GM18951 (cell line): ENCODE measurements at regions not wholly inside any gene's neighbourhood (a gene's known extent, or its start where the extent isn't known, plus 50 kb on each side); places are given as distances from the start of the nearest gene placed in this dataset.
"Not testable (repeated sequence)": the region's sequence is repeated elsewhere in the genome, so short reads cannot be mapped to it uniquely, and the experiment has no call there.

Source experiments
- POLR2A ChIP-seq: IDR thresholded peaks from 4 replicates; pipeline ENCODE4 v1.6.1; 2011; ENCODE audit warnings: mild to moderate bottlenecking; ENCODE audit not compliant: insufficient read length, insufficient read depth; ENCODE audit errors: extremely low read depth
- in situ Hi-C: fragments of 300-500 bp; cut with MboI; formaldehyde crosslinking; loops from one replicate; pipeline ENCODE4 v1.12.0; 2022; ENCODE audit warnings: low sequenced_read_pairs, mixed read lengths, inconsistent platforms; ENCODE audit not compliant: unreplicated experiment

DNA sequence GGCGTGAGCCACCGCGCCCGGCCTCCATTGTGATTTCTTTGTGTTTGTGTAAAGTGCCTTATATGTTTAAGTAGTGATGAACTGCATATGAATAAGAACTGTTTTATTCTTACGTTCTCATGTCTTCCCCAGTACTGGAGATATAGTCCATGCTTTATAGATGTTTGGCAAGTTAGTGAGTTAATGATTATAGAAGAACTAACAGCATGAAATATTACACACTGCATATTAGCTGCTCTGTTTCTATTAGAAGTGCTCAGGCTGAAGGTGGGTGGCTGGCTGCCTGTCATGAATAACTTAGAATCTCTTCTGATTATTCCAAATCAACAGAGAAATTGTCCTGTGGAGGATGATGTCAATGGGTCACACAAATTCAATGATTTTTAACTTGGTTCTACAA lies 709.4 kb downstream of the GALC start:
- in situ Hi-C loops, result no loop called here
- no peak for TF ChIP-seq POLR2A

DNA sequence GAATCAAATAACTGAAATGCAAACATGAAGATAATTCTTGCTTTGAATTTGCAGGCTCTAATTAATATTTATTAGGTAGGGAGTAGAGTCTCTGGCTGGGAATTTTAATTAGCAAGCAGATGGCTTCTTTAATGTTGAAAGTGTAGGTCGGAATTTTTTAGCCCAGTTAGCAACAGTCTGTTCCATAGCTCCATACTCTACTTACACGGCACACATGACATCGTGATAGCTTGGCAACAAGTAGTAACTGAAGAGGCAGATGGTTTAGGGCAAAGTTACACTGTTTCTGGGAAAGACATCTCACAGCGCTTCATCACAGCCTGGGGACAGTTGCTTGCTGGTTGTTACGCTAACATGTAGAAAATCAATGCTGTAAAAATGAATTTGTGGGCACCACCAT lies 710.7 kb downstream of the GALC start:
- no peak for TF ChIP-seq POLR2A
- in situ Hi-C loops, result no loop called here

DNA sequence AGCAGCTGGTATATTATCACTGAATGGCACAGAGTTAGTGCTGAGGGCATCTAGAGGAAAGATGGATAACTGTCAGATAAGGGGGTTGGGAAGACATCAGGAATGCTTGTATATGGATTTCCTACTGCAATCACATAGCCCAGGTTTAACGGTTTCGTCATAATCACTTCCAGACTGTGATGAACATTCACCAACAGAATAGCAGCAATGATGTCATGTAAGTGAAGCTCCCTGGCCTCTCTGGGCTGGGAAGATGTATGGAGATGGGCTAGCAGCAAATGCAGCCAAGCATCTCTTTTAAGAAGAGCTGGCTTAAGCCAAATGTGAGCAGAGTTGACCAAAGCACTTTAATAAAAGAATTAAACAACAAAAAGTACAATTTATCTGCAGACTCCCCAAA lies 714.6 kb downstream of the GALC start:
- in situ Hi-C loops, result no loop called here
- no peak for TF ChIP-seq POLR2A

GRCh38 chr14:87271331-87271730 lies 721.7 kb downstream of the GALC start:
- in situ Hi-C loops, result no loop called here

GRCh38 chr14:87268997-87269396 lies 724.0 kb downstream of the GALC start:
- no peak for TF ChIP-seq POLR2A
- in situ Hi-C loops, result no loop called here

More at GRCh38 chr14:87271331-87271730, 721.7 kb downstream of the GALC start:
- no peak for TF ChIP-seq POLR2A

GRCh38 chr14:87264796-87265195 lies 728.2 kb downstream of the GALC start:
- no peak for TF ChIP-seq POLR2A
- in situ Hi-C loops, result no loop called here

- in situ Hi-C loops, result no loop called here
- no peak for TF ChIP-seq POLR2A
These were observed 728.7 kb downstream of the GALC start for GRCh38 chr14:87264272-87264785.

DNA sequence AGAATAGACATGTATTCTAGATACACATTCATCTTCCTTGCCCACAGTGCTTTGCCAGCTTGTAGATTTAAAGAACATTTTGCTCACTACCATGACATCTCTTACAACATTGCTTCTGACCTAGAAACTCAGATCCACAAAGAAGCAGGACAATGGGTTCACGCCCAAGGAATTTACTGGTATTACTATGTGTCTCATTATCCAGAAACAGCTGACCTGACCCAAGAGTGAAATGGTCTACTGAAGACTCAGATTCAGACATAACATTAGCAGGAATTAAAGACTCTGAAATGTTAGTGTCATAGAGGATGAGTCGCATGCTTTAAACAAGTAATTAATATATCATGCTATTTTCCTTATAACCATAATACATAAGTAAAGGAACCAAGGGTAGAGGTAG lies 731.4 kb downstream of the GALC start:
- in situ Hi-C loops, result no loop called here
- no peak for TF ChIP-seq POLR2A

DNA sequence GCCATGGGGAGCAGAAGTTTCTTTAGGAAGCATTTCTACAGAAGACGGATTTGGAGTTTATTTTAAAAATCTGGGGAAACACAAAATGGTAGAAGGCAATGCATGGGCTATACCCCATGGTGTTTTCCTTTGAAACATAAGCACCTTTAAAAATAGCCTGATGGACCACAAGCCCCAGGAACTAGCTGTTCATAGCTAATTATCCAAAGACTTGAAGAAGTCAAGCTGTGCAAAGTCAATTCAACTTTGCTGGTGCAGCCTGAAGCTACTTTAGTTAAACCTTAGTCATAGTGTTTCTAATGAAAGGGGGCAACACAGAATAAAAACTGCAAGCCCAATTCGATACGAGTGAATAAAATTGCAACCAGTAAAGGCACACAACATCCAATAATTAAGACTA lies 732.5 kb downstream of the GALC start:
- in situ Hi-C loops, result no loop called here
- no peak for TF ChIP-seq POLR2A

DNA sequence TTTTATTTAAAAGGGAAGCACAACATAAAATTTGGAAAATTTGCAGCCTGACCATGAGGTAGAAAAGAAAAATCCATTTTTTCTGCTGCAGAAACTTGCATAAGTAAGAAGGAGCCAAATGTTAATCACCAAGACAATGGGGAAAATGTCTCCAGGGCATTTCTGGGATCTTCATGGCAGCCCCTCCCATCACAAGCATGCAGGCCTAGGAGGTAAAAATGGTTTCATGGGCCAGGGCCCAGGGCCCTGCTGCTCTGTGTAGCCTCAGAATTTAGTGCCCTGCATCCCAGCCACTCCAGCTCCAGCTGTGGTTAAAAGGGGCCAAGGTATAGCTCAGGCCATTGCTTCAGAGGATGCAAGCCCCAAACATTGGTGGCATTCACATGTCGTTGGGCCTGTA lies 735.6 kb downstream of the GALC start:
- in situ Hi-C loops, result no loop called here
- TF ChIP-seq POLR2A, result no peak

GRCh38 chr14:87255058-87255457 lies 737.9 kb downstream of the GALC start:
- in situ Hi-C loops, result no loop called here
- no peak for TF ChIP-seq POLR2A

DNA sequence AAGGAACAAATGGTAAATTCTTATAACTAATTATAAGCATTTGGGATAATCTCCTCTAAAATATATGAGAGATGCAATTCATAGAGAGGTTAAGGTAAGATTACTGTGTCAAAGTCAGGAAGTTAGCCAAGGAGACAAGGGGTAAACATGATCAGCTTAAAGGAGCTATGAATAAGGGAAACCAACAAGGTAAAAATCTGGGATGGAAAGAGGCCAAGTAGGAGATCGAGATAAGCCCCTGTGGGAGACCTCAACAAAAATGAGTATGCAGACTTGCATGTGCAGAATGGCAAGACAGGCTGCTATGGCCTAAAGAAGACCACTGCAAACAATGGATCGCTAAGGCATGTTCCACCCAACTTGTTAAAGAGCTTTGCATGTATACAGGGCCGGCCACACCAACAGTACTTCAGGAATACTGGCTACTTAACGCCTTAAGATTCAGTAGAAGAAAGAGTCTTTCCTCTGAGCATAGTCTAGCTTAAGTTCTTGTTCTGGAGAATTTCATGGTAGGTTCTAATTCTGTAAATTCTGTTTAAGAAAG lies 738.6 kb downstream of the GALC start:
- in situ Hi-C loops, result no loop called here
- no peak for TF ChIP-seq POLR2A

GRCh38 chr14:87253791-87254190 lies 739.2 kb downstream of the GALC start:
- in situ Hi-C loops, result not testable (repeated sequence)

DNA sequence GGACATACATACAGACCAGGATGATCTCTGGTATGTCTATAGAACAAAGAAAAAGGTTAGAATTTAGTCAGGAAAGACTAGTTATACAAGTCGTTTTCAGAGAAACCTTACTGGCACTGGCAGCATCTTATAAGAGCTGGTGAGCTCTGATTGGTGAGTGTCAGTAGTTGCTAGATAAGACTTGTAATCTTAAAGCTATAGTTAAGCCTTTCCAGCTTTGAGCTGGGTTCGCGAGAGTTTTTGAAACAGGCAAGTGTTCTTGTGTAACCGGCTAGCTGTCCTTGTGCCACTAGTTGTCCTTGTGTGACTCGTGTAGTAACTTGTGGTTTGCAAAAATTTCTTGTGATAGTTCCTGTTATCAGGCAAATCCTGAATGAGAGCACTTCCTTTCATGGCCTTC lies 740.9 kb downstream of the GALC start:
- no peak for TF ChIP-seq POLR2A
- in situ Hi-C loops, result no loop called here

- in situ Hi-C loops, result no loop called here
- no peak for TF ChIP-seq POLR2A
These were observed 742.0 kb downstream of the GALC start for GRCh38 chr14:87251011-87251410.
